ENCODE measurements at regions not wholly inside any gene's neighbourhood (a gene's known extent, or its start where the extent isn't known, plus 50 kb on each side); places are given as distances from the start of the nearest gene placed in this dataset.

GRCh38 chr12:24374452-24374851, 425.0 kb upstream of the SOX5 start:
- Histone ChIP-seq H3K4me3 (no peak overlapping the region), H3K4me2 (no peak overlapping the region), H3K27ac (no peak overlapping the region), H3K4me1 (no peaks in the 10 kb centered on the region), H3K9me3 (no peaks in the 10 kb centered on the region; the same call in 2 of the 3 replicates)
- ATAC-seq (no peak), DNase-seq (ENCODE audit: low read depth in 1 of 2, low spot score in 1 of 2) (no peak), FAIRE-seq (no peak)
- ChIA-PET CTCF (no interaction called here), POLR2A (no interaction called here)
- TF ChIP-seq, protein P1, sequence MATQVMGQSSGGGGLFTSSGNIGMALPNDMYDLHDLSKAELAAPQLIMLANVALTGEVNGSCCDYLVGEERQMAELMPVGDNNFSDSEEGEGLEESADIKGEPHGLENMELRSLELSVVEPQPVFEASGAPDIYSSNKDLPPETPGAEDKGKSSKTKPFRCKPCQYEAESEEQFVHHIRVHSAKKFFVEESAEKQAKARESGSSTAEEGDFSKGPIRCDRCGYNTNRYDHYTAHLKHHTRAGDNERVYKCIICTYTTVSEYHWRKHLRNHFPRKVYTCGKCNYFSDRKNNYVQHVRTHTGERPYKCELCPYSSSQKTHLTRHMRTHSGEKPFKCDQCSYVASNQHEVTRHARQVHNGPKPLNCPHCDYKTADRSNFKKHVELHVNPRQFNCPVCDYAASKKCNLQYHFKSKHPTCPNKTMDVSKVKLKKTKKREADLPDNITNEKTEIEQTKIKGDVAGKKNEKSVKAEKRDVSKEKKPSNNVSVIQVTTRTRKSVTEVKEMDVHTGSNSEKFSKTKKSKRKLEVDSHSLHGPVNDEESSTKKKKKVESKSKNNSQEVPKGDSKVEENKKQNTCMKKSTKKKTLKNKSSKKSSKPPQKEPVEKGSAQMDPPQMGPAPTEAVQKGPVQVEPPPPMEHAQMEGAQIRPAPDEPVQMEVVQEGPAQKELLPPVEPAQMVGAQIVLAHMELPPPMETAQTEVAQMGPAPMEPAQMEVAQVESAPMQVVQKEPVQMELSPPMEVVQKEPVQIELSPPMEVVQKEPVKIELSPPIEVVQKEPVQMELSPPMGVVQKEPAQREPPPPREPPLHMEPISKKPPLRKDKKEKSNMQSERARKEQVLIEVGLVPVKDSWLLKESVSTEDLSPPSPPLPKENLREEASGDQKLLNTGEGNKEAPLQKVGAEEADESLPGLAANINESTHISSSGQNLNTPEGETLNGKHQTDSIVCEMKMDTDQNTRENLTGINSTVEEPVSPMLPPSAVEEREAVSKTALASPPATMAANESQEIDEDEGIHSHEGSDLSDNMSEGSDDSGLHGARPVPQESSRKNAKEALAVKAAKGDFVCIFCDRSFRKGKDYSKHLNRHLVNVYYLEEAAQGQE (IDR thresholded peaks at IDR 0.05) = no peak
- TF ChIP-seq HOXA7 (CRISPR knock-in tag; IDR thresholded peaks at IDR 0.05) (no peak), PBX3 (IDR thresholded peaks at IDR 0.05) (no peak), SMC3 (IDR thresholded peaks at IDR 0.05) (no peak), NFE2L2 (conservative IDR thresholded peaks at IDR 0.05; ENCODE audit: low read length) (no peak), CHD4 (IDR thresholded peaks at IDR 0.05; ENCODE audit: borderline replicate concordance) (no peak), KDM5A (IDR thresholded peaks at IDR 0.05) (no peak)

- Histone ChIP-seq H3K4me3 (no peak overlapping the region), H3K9me3 (no peaks in the 10 kb centered on the region; the same call in 2 of the 3 replicates), H3K27ac (no peak overlapping the region), H3K4me1 (no peaks in the 10 kb centered on the region), H3K4me2 (no peak overlapping the region)
- no peak for FAIRE-seq
- DNase-seq (ENCODE audit: low read depth in 1 of 2, low spot score in 1 of 2) = no peak
- 6% methylated on average over 3 of the region's 3 CpGs for WGBS (ENCODE audit: missing lambda C conversion rate)
- POLR2A ChIA-PET = no interaction called here
- no peak for TF ChIP-seq HOXB13 (CRISPR knock-in tag; IDR thresholded peaks at IDR 0.05; ENCODE audit: low read depth)
- TF ChIP-seq EHF (CRISPR knock-in tag; IDR thresholded peaks at IDR 0.05) = no peak
- no peak for TF ChIP-seq ESRRA (IDR thresholded peaks at IDR 0.05; ENCODE audit: borderline replicate concordance, low read length)
- TF ChIP-seq CTCF (IDR thresholded peaks at IDR 0.05) = no peak
- TF ChIP-seq SREBF2 (IDR thresholded peaks at IDR 0.05) = no peak
- TF ChIP-seq ZC3H11A (IDR thresholded peaks at IDR 0.05) = no peak
- no peak for TF ChIP-seq EHMT2 (IDR thresholded peaks at IDR 0.05; ENCODE audit: low read depth)
- no peak for TF ChIP-seq ZFP36 (IDR thresholded peaks at IDR 0.05; ENCODE audit: borderline replicate concordance, partially characterized antibody)
- no peak for ATAC-seq
- CTCF ChIA-PET = no interaction called here
Measured at GRCh38 chr12:24373004-24373403, 423.5 kb upstream of the SOX5 start.

DNA sequence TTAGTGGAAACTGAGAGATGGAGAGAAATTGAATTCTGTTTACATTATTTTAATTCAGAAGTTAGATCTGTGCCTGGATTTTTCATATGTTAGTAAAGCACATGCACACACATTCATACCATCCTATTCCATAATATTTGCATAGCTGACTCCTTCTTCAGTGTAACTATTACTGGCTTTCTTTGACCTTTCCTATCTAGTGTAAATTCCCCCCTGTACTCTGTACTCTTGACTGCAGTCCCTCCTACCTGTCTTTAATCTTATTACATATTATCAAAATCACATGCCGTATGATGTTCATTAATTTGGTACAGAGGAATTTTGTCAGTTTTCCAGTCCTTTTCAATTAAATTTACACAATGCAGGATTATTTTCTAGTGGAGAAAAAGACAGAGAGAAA, 417.0 kb upstream of the SOX5 start:
- ChIA-PET POLR2A (no interaction called here), CTCF (no interaction called here)
- no peak for DNase-seq (ENCODE audit: low read depth in 1 of 2, low spot score in 1 of 2)
- Histone ChIP-seq H3K4me1 (no peaks in the 10 kb centered on the region), H3K9me3 (no peaks in the 10 kb centered on the region), H3K4me2 (no peak overlapping the region), H3K4me3 (no peak overlapping the region), H3K27ac (no peak overlapping the region)
- 93% methylated on average over 1 of the region's 1 CpG for WGBS (ENCODE audit: missing lambda C conversion rate)
- no peak for FAIRE-seq
- no peak for ATAC-seq
- TF ChIP-seq BCL3 (IDR thresholded peaks at IDR 0.05) (no peak), PHF8 (IDR thresholded peaks at IDR 0.05; ENCODE audit: borderline replicate concordance, low read depth) (no peak), USF2 (IDR thresholded peaks at IDR 0.05) (no peak), ZFP36 (IDR thresholded peaks at IDR 0.05; ENCODE audit: borderline replicate concordance, partially characterized antibody) (no peak), FOSL2 (IDR thresholded peaks at IDR 0.05) (no peak), FOSL2 (CRISPR knock-in tag; IDR thresholded peaks at IDR 0.05) (no peak), TP53 (CRISPR knock-in tag; IDR thresholded peaks at IDR 0.05) (no peak), POLR2AphosphoS2 (conservative IDR thresholded peaks at IDR 0.05; ENCODE audit: low read length) (no peak), RAD21 (conservative IDR thresholded peaks at IDR 0.05 in 1 of 2, IDR thresholded peaks at IDR 0.05 in 1 of 2) (no peak), SMC3 (IDR thresholded peaks at IDR 0.05) (no peak), HDAC2 (IDR thresholded peaks at IDR 0.05) (no peak), BHLHE40 (IDR thresholded peaks at IDR 0.05; ENCODE audit: low read depth, low read length) (no peak)
